ENCODE measurements at regions not wholly inside any gene's neighbourhood (a gene's known extent, or its start where the extent isn't known, plus 50 kb on each side); places are given as distances from the start of the nearest gene placed in this dataset.
A peak's percentile ranks its signal among the peaks of the same experiment; 100 is the strongest.

DNA sequence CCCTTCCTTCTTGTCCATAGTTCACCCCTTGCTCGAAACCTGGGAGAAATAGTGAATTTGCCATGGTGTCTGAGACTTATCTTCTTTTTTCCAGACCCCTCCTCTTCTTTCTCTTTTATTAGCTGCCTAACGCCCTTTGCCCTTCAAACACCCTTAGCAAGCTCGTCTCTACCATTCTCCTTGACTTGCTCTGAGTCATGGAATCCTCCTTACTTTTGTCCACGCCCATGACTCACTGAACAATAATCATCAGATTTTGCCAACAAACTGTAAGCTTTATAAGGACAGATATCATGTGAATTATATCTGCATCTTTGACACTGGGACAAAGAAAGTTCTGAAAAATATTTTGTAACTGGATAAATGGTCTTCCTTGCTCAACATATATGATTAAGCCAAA, 67.1 kb upstream of the CNTNAP5 start:
- TF ChIP-seq, protein P1, sequence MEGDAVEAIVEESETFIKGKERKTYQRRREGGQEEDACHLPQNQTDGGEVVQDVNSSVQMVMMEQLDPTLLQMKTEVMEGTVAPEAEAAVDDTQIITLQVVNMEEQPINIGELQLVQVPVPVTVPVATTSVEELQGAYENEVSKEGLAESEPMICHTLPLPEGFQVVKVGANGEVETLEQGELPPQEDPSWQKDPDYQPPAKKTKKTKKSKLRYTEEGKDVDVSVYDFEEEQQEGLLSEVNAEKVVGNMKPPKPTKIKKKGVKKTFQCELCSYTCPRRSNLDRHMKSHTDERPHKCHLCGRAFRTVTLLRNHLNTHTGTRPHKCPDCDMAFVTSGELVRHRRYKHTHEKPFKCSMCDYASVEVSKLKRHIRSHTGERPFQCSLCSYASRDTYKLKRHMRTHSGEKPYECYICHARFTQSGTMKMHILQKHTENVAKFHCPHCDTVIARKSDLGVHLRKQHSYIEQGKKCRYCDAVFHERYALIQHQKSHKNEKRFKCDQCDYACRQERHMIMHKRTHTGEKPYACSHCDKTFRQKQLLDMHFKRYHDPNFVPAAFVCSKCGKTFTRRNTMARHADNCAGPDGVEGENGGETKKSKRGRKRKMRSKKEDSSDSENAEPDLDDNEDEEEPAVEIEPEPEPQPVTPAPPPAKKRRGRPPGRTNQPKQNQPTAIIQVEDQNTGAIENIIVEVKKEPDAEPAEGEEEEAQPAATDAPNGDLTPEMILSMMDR (IDR thresholded peaks at IDR 0.05; ENCODE audit: low read length, missing control alignments): no peak
- no peak overlapping the region for H3K4me3 ChIP-seq (replicated peaks; ENCODE audit: low read depth, low read length)
- DNase-seq (ENCODE audit: low read depth): peak; percentile 25

DNA sequence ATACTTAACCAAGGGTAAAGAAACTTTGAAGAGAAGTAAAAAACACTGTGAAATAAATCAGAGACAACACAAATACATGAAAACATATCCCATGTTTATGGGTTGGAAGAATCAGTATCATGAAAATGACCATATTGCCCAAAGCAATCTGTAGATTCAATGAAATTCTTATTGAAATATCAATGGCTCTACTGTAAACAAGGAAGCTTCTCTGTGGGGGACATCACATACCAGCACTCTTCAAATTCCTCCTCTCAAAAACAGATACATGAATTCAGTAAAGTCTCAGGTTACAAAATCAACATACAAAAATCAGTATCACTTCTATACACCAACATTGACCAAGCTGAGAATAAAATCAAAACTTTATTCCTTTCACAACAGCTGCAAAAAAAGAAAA, 63.5 kb upstream of the CNTNAP5 start:
- TF ChIP-seq, protein P1 (IDR thresholded peaks at IDR 0.05; ENCODE audit: low read length, missing control alignments): no peak
- DNase-seq (ENCODE audit: low read depth): no peak
- H3K4me3 ChIP-seq (replicated peaks; ENCODE audit: low read depth, low read length): no peak overlapping the region

DNA sequence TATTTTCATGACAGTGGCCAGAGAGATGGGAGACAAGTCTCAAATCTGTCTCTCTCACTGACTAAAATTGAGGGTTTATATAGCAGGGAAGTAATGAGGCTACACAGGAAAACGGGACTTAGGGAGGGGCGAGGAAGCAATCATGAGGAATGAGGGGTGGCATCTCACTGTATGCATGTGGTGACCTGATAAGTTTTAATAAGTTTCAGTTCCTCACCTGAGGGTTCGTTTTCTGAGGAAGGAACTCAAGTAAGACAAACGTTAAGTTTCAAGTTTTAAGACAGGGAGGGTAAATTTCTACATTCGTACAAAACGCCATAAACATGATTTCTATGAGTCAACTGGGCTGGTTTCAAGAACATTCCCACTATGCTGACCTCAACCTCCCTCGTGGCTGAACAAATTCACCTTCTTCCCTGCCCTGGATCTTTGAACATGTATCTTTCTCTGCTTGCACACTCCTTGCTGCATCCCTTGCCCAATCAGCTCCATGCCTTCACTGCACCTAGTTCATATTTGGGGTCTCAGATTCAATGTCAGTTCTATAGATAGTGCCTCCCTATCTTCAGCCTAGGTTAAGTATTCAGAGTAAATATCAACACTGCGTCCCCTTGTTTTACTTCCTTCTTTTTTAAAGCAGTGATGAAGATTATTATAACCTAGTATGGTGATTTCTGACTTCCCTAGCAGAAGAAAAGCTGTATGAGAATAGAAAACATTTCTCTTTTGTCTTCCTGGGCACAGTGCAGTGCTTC, 53.3 kb upstream of the CNTNAP5 start:
- TF ChIP-seq, protein P1 (IDR thresholded peaks at IDR 0.05; ENCODE audit: low read length, missing control alignments): no peak
- DNase-seq (ENCODE audit: low read depth): no peak

More for the DNA sequence above, 53.3 kb upstream of the CNTNAP5 start:
- H3K4me3 ChIP-seq (replicated peaks; ENCODE audit: low read depth, low read length): no peak overlapping the region

Measured in fibroblast of pulmonary artery (primary cell).